ENCODE measurements at regions not wholly inside any gene's neighbourhood (a gene's known extent, or its start where the extent isn't known, plus 50 kb on each side); places are given as distances from the start of the nearest gene placed in this dataset.
"Not testable (repeated sequence)": the region's sequence is repeated elsewhere in the genome, so short reads cannot be mapped to it uniquely, and the experiment has no call there.

DNA sequence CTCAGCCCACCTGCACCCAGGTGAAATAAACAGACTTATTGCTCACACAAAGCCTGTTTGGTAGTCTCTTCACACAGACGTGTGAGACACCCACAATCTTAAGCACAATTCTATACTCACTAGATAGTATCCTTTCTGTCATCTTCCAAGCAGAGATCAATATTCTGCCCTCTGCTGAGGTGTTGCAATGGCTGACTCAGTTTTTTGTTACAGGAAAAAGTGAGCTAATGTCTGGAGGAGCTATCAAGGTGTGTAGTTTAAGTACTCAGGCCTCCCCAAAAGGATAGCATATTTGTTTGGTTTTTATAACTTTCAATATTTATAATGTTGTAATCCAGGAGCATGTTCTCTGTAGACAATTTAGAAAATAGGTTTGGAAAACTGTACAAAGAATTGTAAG, 775.2 kb upstream of the POU3F4 start:
- no peak for DNase-seq

GRCh38 chrX:82734140-82734539, 774.0 kb upstream of the POU3F4 start:
- DNase-seq: no peak

GRCh38 chrX:82738313-82738712, 769.8 kb upstream of the POU3F4 start:
- DNase-seq: not testable (repeated sequence)

DNA sequence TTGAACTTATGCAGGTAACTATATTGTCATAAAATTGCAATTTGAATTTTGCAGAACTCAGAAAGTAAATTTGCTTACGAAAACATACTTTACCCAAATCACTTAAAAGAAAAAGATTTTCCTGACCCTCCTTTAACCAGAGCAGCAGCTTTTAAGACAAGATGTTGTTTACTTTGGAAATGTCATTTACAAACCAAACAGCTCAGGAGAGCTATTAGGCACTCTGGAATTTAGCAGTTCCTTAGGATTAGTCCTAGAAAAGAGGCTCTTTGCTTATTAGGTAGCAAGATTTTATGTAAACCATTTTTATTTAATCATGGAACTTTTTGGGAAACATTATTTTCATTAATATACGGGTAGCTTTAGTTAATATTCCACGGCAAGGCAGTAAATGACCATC, 765.7 kb upstream of the POU3F4 start:
- DNase-seq: no peak

GRCh38 chrX:82745725-82746124, 762.4 kb upstream of the POU3F4 start:
- not testable (repeated sequence) for DNase-seq

DNA sequence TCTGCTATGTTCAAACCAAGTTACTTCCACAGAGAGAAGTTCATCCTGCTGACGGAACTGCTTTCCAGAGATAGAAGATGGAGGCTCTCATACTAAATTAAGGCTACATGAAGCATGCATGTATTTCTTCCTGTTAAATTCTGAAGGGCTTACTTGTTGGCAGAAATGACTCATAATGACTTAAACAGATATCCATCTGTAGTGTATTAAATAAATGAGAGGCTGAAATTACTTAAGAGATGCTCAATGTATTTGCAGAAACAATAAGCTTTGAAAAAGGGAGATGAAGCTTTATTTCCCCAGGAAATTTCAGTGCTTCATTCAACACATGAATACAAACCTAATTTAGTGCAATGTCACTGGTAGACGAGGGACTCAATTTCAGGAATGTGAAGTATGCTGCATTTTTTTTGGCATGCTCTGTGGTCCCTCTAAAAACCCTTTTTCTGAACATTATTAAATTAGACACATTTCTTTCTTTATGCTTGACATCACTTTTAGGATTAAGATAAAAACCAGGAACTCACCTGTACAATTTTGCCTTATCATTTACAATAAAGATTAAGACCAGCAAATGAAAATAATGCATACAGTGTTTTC, 759.1 kb upstream of the POU3F4 start:
- DNase-seq: peak; percentile 33

DNA sequence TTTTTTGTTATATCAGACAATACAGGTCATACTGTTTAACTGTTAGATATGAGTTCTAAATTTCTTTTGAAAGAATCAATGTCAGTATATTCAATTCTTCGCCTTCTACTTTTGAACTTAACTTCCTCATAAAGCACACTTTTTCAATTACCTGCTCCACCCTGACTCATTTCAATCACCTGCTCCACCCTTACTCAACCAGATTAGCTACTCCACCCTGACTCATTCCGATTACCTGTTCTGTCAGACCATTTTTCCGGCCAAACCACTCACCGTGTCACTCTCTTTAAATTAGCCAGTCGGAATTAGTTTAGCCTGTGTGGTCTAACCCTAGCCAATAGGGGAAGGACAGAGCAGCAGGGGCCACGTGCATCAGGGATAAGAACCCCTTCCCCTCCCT, 751.8 kb upstream of the POU3F4 start:
- DNase-seq: no peak

- peak; percentile 20 for DNase-seq
Observed at GRCh38 chrX:82757614-82758013, 750.5 kb upstream of the POU3F4 start.

- no peak for DNase-seq
Observed at GRCh38 chrX:82764521-82764920, 743.6 kb upstream of the POU3F4 start.

DNA sequence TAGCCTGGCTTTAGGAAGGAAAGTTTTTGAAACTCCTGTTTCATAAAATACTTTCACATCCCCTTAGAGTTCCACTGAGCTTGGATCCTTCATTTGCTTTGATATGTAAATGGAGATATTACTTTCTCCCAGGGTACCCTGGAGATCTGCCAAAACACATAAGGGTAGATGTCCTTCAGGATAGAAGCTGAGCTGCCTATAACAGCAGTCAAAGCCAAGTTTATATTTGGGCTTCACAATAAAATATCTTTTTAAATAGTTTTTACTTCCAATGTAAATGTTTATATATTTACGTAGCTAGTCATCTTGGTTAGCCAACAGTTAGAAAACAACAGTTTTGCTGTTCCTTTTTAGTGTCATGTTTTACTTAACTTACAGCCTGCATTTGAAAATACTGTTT, 742.3 kb upstream of the POU3F4 start:
- no peak for DNase-seq

DNA sequence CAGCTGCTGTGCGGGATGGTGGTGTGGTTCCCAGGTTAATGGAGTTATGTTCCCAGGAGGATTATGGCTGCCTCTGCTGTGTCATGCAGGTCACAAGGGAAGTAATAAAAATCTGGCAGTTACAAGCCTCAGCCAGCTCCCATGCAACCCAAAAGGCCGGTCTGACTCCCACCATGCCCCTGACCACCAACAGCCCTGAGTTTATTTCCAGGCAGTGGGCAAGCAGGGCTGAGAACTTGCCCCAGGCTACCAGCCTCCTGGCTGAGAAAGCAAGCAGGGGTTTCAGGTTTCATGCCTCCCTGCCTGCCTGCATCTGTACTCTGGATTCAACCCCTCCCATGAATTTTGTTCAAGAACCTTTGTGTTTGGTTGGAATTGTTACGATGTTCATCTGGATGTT, 732.7 kb upstream of the POU3F4 start:
- no peak for DNase-seq

- no peak for DNase-seq
Observed at GRCh38 chrX:82782014-82782413, 726.1 kb upstream of the POU3F4 start.

GRCh38 chrX:82812902-82813301, 695.2 kb upstream of the POU3F4 start:
- not testable (repeated sequence) for DNase-seq

GRCh38 chrX:82813671-82814078, 694.4 kb upstream of the POU3F4 start:
- no peak for DNase-seq

- DNase-seq: no peak
Observed at GRCh38 chrX:82816001-82816400, 692.1 kb upstream of the POU3F4 start.

GRCh38 chrX:82816562-82816961, 691.5 kb upstream of the POU3F4 start:
- DNase-seq: no peak

DNA sequence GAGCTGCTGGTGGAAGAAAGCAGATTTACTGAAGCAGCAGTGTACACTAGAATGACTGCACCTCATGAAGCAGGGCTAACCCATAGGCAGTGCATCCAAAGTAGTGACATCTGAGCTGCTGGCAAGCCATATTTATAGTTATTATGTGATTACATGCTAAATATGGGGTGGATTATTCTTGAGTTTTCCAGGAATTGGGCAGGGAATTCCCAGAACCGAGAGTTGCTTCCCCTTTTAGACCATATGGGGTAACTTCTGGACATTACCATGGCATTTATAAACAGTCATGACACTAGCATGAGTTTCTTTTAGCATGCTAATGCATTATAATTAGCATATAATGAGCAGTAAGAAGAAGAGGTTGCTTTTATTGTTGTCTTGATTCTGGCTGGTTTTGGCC, 665.8 kb upstream of the POU3F4 start:
- DNase-seq: no peak

DNA sequence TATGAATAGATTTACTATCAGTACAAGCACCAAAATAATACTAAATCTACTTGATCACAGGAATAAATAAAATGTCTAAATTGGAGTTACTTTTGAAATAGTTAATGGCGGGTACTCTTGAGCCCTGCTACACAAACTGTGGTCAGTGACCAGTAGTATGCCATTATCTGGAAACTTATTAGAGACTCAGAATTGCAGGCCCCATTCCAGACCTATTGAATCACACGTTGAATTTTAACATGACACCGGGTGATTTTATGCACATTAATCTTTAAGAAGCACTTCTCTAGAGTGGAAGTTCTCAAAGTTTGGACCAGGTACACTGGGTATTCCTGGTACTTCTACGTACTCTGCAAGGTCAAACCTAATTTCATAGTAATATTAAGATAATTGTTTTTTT, 660.0 kb upstream of the POU3F4 start:
- no peak for DNase-seq

Data from muscle of arm (tissue), 1 donor.